ENCODE measurements at regions not wholly inside any gene's neighbourhood (a gene's known extent, or its start where the extent isn't known, plus 50 kb on each side); places are given as distances from the start of the nearest gene placed in this dataset.

GRCh38 chr2:100642425-100642824 lies 79.6 kb downstream of the PDCL3 start:
- no peak for DNase-seq (ENCODE audit: insufficient read length, low spot score)
- TF ChIP-seq SPI1 (IDR thresholded peaks at IDR 0.05; ENCODE audit: low read depth, low read length) (no peak), TAF1 (IDR thresholded peaks at IDR 0.05; ENCODE audit: low read depth, low read length) (no peak), POU2F2 (IDR thresholded peaks at IDR 0.05; ENCODE audit: low read depth, low read length) (no peak), PAX5 (IDR thresholded peaks at IDR 0.05; ENCODE audit: insufficient read depth, low read length, severe bottlenecking) (no peak), POLR2AphosphoS5 (IDR thresholded peaks at IDR 0.05; ENCODE audit: low read depth, low read length) (no peak), POLR2A (IDR thresholded peaks at IDR 0.05; ENCODE audit: low read depth, low read length) (no peak)
- no peak for FAIRE-seq

DNA sequence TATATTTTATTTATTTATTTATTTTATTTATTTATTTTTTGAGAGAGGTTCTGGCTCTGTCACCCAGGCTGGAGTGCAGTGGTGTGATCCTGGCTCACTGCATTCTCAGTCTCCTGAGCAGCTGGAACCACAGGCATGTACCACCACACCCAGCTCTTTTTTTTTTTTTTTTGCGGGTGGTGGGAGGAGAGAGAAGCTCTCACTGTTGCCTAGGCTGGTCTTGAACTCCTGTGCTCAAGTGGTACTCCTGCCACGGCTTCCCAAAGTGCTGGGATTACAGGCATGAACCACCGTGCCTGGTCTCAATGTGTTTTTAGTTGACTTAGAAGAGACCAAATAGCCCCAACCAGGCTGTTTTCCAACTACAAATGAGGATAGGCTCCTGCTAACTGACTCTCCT lies 80.7 kb downstream of the PDCL3 start:
- FAIRE-seq (no peak), DNase-seq (ENCODE audit: insufficient read length, low spot score) (no peak)
- TF ChIP-seq PAX5 (IDR thresholded peaks at IDR 0.05; ENCODE audit: insufficient read depth, low read length, severe bottlenecking) (no peak), POLR2A (IDR thresholded peaks at IDR 0.05; ENCODE audit: low read depth, low read length) (no peak), TAF1 (IDR thresholded peaks at IDR 0.05; ENCODE audit: low read depth, low read length) (no peak), POLR2AphosphoS5 (IDR thresholded peaks at IDR 0.05; ENCODE audit: low read depth, low read length) (no peak), SPI1 (IDR thresholded peaks at IDR 0.05; ENCODE audit: low read depth, low read length) (no peak), POU2F2 (IDR thresholded peaks at IDR 0.05; ENCODE audit: low read depth, low read length) (no peak)

DNA sequence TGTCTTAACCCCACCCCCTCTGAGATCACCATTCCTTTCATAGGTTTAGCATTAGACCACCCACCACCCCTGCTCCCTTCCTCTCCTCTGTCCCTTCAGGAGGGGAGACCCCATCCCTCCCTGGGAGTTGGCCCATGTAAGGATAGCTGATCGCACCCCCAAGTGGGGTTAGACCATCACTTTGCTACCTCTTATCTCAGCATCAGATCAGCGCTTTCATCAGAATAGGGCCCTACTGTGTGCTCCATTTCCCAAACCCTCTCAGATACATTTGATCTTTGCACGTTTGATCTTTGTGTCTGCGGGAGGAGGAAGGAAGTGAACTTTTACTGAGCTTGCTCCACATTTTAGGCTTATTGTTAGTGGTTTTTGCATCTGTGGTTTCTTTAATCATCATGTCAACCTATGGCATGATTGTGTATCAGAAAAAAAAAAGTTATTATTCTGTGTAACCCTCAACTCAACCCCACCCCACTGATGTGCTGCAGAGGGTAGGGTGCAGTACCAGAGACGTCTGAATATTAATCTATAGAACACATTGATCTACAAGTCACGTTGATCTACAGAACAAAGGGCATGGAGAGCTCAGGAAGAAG lies 81.2 kb downstream of the PDCL3 start:
- DNase-seq (ENCODE audit: insufficient read length, low spot score) (no peak), FAIRE-seq (no peak)
- TF ChIP-seq POU2F2 (IDR thresholded peaks at IDR 0.05; ENCODE audit: low read depth, low read length) (no peak), POLR2A (IDR thresholded peaks at IDR 0.05; ENCODE audit: low read depth, low read length) (no peak), SPI1 (IDR thresholded peaks at IDR 0.05; ENCODE audit: low read depth, low read length) (no peak), TAF1 (IDR thresholded peaks at IDR 0.05; ENCODE audit: low read depth, low read length) (no peak), PAX5 (IDR thresholded peaks at IDR 0.05; ENCODE audit: insufficient read depth, low read length, severe bottlenecking) (no peak), POLR2AphosphoS5 (IDR thresholded peaks at IDR 0.05; ENCODE audit: low read depth, low read length) (no peak)

GRCh38 chr2:100645695-100646429 lies 83.1 kb downstream of the PDCL3 start:
- FAIRE-seq (no peak), DNase-seq (ENCODE audit: insufficient read length, low spot score) (no peak)
- TF ChIP-seq SPI1 (IDR thresholded peaks at IDR 0.05; ENCODE audit: low read depth, low read length): no peak

- FAIRE-seq: no peak
- TF ChIP-seq POLR2AphosphoS5 (IDR thresholded peaks at IDR 0.05; ENCODE audit: low read depth, low read length): no peak
- TF ChIP-seq TAF1 (IDR thresholded peaks at IDR 0.05; ENCODE audit: low read depth, low read length): no peak
- TF ChIP-seq SPI1 (IDR thresholded peaks at IDR 0.05; ENCODE audit: low read depth, low read length): no peak
- TF ChIP-seq POU2F2 (IDR thresholded peaks at IDR 0.05; ENCODE audit: low read depth, low read length): no peak
- TF ChIP-seq POLR2A (IDR thresholded peaks at IDR 0.05; ENCODE audit: low read depth, low read length): no peak
- TF ChIP-seq PAX5 (IDR thresholded peaks at IDR 0.05; ENCODE audit: insufficient read depth, low read length, severe bottlenecking): no peak
- no peak for DNase-seq (ENCODE audit: insufficient read length, low spot score)
Measured at GRCh38 chr2:100647709-100648108, 84.9 kb downstream of the PDCL3 start.

- DNase-seq (ENCODE audit: insufficient read length, low spot score): no peak
- TF ChIP-seq SPI1 (IDR thresholded peaks at IDR 0.05; ENCODE audit: low read depth, low read length): no peak
- TF ChIP-seq POLR2A (IDR thresholded peaks at IDR 0.05; ENCODE audit: low read depth, low read length): no peak
- TF ChIP-seq PAX5 (IDR thresholded peaks at IDR 0.05; ENCODE audit: insufficient read depth, low read length, severe bottlenecking): no peak
- TF ChIP-seq POU2F2 (IDR thresholded peaks at IDR 0.05; ENCODE audit: low read depth, low read length): no peak
- no peak for TF ChIP-seq POLR2AphosphoS5 (IDR thresholded peaks at IDR 0.05; ENCODE audit: low read depth, low read length)
- no peak for TF ChIP-seq TAF1 (IDR thresholded peaks at IDR 0.05; ENCODE audit: low read depth, low read length)
- FAIRE-seq: no peak
Measured at GRCh38 chr2:100650151-100650550, 87.4 kb downstream of the PDCL3 start.

- FAIRE-seq (no peak), DNase-seq (ENCODE audit: insufficient read length, low spot score) (no peak)
- TF ChIP-seq POLR2AphosphoS5 (IDR thresholded peaks at IDR 0.05; ENCODE audit: low read depth, low read length) (no peak), TAF1 (IDR thresholded peaks at IDR 0.05; ENCODE audit: low read depth, low read length) (no peak), SPI1 (IDR thresholded peaks at IDR 0.05; ENCODE audit: low read depth, low read length) (no peak), POLR2A (IDR thresholded peaks at IDR 0.05; ENCODE audit: low read depth, low read length) (no peak), PAX5 (IDR thresholded peaks at IDR 0.05; ENCODE audit: insufficient read depth, low read length, severe bottlenecking) (no peak), POU2F2 (IDR thresholded peaks at IDR 0.05; ENCODE audit: low read depth, low read length) (no peak)
Measured at GRCh38 chr2:100653449-100654035, 90.7 kb downstream of the PDCL3 start.

GRCh38 chr2:100654611-100655010 lies 91.8 kb downstream of the PDCL3 start:
- FAIRE-seq (no peak), DNase-seq (ENCODE audit: insufficient read length, low spot score) (no peak)
- no peak for TF ChIP-seq SPI1 (IDR thresholded peaks at IDR 0.05; ENCODE audit: low read depth, low read length)
- no peak for TF ChIP-seq POLR2AphosphoS5 (IDR thresholded peaks at IDR 0.05; ENCODE audit: low read depth, low read length)
- TF ChIP-seq TAF1 (IDR thresholded peaks at IDR 0.05; ENCODE audit: low read depth, low read length): no peak

DNA sequence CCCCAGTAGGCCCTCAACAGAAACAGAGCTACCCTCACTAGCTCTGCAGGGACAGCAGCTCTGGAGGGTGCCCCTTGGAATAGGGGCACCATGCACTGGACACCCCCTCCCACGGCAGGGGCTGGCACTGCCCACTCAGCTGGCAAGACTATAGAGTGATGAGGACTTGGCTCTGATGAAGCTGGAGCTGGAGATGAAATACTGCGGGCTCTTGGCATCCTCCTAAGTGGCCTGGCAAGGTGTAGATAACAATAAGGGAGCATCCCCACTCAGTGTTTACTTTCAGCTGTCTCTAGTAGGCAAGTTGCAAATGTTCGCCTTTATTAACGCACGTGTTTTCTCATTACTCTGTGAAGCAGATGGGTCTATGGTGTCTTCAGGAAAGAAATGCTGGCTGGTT lies 92.7 kb downstream of the PDCL3 start:
- no peak for FAIRE-seq
- TF ChIP-seq SPI1 (IDR thresholded peaks at IDR 0.05; ENCODE audit: low read depth, low read length): no peak
- no peak for TF ChIP-seq PAX5 (IDR thresholded peaks at IDR 0.05; ENCODE audit: insufficient read depth, low read length, severe bottlenecking)
- no peak for TF ChIP-seq POU2F2 (IDR thresholded peaks at IDR 0.05; ENCODE audit: low read depth, low read length)
- TF ChIP-seq TAF1 (IDR thresholded peaks at IDR 0.05; ENCODE audit: low read depth, low read length): no peak
- TF ChIP-seq POLR2AphosphoS5 (IDR thresholded peaks at IDR 0.05; ENCODE audit: low read depth, low read length): no peak
- TF ChIP-seq POLR2A (IDR thresholded peaks at IDR 0.05; ENCODE audit: low read depth, low read length): no peak
- no peak for DNase-seq (ENCODE audit: insufficient read length, low spot score)
